Lower leg skin (tissue), 3 donors: ENCODE measurements at regions not wholly inside any gene's neighbourhood (a gene's known extent, or its start where the extent isn't known, plus 50 kb on each side); places are given as distances from the start of the nearest gene placed in this dataset.

Experiments used
- POLR2A ChIP-seq, 2 donors: fragments of 450-650 bp; IDR thresholded peaks; one replicate each; pipeline ENCODE4 v1.6.1; 2016 to 2017; ENCODE audit warnings: antibody characterized with exemption in 2 of 2, mild to moderate bottlenecking in 1 of 2, moderate library complexity in 1 of 2
- TF ChIP-seq, protein P1 (sequence below), 3 donors: fragments of 450-650 bp; IDR thresholded peaks; one replicate each; pipeline ENCODE4 v1.5.1; 2016; ENCODE audit warnings: antibody characterized with exemption in 3 of 3, mild to moderate bottlenecking in 3 of 3, moderate library complexity in 2 of 3

DNA sequence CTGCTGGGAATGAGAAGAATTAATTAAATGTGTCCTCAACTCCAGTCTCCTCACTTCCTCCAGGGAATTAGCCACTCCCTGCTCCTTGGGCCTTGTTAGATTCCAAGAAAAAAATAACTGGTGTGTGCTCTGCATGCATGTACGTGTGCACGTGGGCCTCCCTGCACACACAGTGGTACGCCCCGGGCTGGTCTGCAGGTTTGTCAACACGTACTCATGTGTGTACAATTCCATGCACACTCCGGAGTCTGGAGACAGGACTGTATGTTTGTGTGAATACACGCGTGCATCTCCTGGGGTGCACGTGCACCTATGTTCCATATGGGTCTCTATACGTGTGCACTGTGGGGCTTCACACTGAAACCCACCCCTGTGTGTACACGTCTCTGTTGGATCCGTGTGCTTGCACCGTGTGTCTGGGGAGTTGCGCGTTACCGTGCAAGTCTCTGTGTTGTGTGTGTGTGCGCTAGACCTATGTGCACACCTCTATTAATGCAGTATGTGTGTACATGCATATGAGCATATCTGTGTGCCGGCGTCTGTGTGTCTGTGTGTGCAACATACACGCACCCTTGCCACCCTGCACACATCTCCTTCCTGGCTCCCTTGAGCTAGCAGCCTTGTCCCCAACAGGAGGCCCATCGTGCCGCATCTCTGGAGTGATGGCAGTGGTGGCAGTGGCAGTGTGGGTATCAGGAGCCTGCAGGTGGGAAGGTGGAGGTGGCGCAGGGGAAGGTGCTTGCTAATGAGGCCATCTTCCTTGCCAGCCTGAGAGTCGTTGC, 210.1 kb downstream of the TBC1D2B start:
- TF ChIP-seq, protein P1, sequence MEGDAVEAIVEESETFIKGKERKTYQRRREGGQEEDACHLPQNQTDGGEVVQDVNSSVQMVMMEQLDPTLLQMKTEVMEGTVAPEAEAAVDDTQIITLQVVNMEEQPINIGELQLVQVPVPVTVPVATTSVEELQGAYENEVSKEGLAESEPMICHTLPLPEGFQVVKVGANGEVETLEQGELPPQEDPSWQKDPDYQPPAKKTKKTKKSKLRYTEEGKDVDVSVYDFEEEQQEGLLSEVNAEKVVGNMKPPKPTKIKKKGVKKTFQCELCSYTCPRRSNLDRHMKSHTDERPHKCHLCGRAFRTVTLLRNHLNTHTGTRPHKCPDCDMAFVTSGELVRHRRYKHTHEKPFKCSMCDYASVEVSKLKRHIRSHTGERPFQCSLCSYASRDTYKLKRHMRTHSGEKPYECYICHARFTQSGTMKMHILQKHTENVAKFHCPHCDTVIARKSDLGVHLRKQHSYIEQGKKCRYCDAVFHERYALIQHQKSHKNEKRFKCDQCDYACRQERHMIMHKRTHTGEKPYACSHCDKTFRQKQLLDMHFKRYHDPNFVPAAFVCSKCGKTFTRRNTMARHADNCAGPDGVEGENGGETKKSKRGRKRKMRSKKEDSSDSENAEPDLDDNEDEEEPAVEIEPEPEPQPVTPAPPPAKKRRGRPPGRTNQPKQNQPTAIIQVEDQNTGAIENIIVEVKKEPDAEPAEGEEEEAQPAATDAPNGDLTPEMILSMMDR (IDR thresholded peaks at IDR 0.05) = no peak
- TF ChIP-seq POLR2A (IDR thresholded peaks at IDR 0.05) = no peak
